K562 (cell line): ENCODE measurements at regions not wholly inside any gene's neighbourhood (a gene's known extent, or its start where the extent isn't known, plus 50 kb on each side); places are given as distances from the start of the nearest gene placed in this dataset.

ENCODE experiments used
- ATAC-seq: fragments of 200-7000 bp; cut with Tn5 transposase; 3 replicates; pipeline ENCODE4 v1.9.1; 2020; ENCODE audit warnings: moderate library complexity
- BruUV-seq: library from RNA; stranded (reverse); fragments of 400-500 nt; replicated peaks from 2 replicates; lab custom pipeline; 2021; lab: Mats Ljungman, UMichigan
- CTCF ChIA-PET: fragments of 300-600 bp; formaldehyde crosslinking; extraction: SDS; loops from one replicate; lab custom pipeline; 2021; ENCODE audit warnings: low intra/inter-chr PET ratio; lab: Yijun Ruan, JAX
- POLR2A ChIA-PET: fragments of 300-600, 350-650 bp; sonication (Branson Sonifier 250); formaldehyde crosslinking; extraction: SDS; loops from one replicate; lab custom pipeline; 2021; ENCODE audit warnings: antibody characterized with exemption, inconsistent platforms; lab: Yijun Ruan, JAX
- DNase-seq, 4 experiments: peaks; one replicate each; pipeline versions ENCODE4 v3.0.0 to v3.0.0-alpha.2; 2011 to 2018; ENCODE audit warnings: low spot score in 3 of 4, mixed read lengths in 3 of 4; ENCODE audit errors: extremely low read depth in 1 of 4
- FAIRE-seq: peaks from 2 replicates; lab custom pipeline; 2011; peaks lifted over from hg19 to GRCh38; lab: Jason Lieb, UNC
- H2AFZ ChIP-seq: 2 replicates; pipeline ENCODE4 v1.6.0; 2011; ENCODE audit warnings: low read depth, low read length, control low read depth, inconsistent platforms
- H3K27ac ChIP-seq: fragments of 200-600 bp; 3 replicates; pipeline ENCODE4 v1.8.0; 2011; ENCODE audit warnings: low read depth, mild to moderate bottlenecking, control low read depth, inconsistent platforms, low read length, moderate library complexity, mixed read lengths; ENCODE audit errors: extremely low read depth
- H3K27me3 ChIP-seq, 2 experiments: fragments of 300-600 bp in 1 of 2; 2 replicates in 1 of 2; 3 replicates in 1 of 2; pipeline versions ENCODE4 v1.6.0 to v1.8.0; 2011; ENCODE audit warnings: inconsistent platforms in 2 of 2, low read length in 2 of 2, mild to moderate bottlenecking in 1 of 2, mixed read lengths in 1 of 2, moderate library complexity in 1 of 2; ENCODE audit not compliant: control insufficient read depth in 2 of 2, insufficient read depth in 2 of 2
- H3K36me3 ChIP-seq: fragments of 300-600 bp; 3 replicates; pipeline ENCODE4 v1.8.0; 2011; ENCODE audit warnings: mild to moderate bottlenecking, low read length, inconsistent platforms; ENCODE audit not compliant: control insufficient read depth, insufficient read depth
- H3K4me1 ChIP-seq, 2 experiments: fragments of 200-600 bp in 1 of 2; replicated peaks in 1 of 2; 2 replicates in 1 of 2; 3 replicates in 1 of 2; pipeline versions ENCODE4 v1.5.1 to v1.8.0; 2011; ENCODE audit warnings: inconsistent platforms in 2 of 2, low read length in 2 of 2, mild to moderate bottlenecking in 1 of 2, mixed read lengths in 1 of 2, moderate library complexity in 1 of 2; ENCODE audit not compliant: control insufficient read depth in 2 of 2, insufficient read depth in 2 of 2
- H3K4me2 ChIP-seq: 2 replicates; pipeline ENCODE4 v1.6.1; 2011; ENCODE audit warnings: low read length, control low read depth, inconsistent platforms, mixed read lengths; ENCODE audit not compliant: insufficient read depth
- H3K4me3 ChIP-seq: fragments of 200-600 bp; sonication (generic), shearing (Covaris generic); 2 replicates; pipeline ENCODE4 v1.5.1; 2016; ENCODE audit warnings: control low read depth, inconsistent platforms
- H3K79me2 ChIP-seq: fragments of 200-600 bp; 3 replicates; pipeline ENCODE4 v1.8.0; 2011; ENCODE audit warnings: low read length, inconsistent platforms; ENCODE audit not compliant: control insufficient read depth, insufficient read depth
- H3K9ac ChIP-seq, 2 experiments: 2 replicates each; pipeline versions ENCODE4 v1.6.0 to v1.6.1; 2011; ENCODE audit warnings: low read depth in 2 of 2, low read length in 2 of 2, control low read depth in 1 of 2, inconsistent platforms in 1 of 2, mild to moderate bottlenecking in 1 of 2, mixed read lengths in 1 of 2; ENCODE audit not compliant: insufficient read depth in 1 of 2
- H3K9me1 ChIP-seq: one replicate; pipeline ENCODE4 v1.6.0; 2011; ENCODE audit warnings: inconsistent platforms, mild to moderate bottlenecking, low read length, moderate library complexity; ENCODE audit not compliant: control insufficient read depth, insufficient read depth
- H3K9me3 ChIP-seq: replicated peaks from 2 replicates; pipeline ENCODE4 v1.5.1; 2011; ENCODE audit warnings: low read depth, low read length, inconsistent platforms; ENCODE audit not compliant: control insufficient read depth, insufficient read depth
- H4K20me1 ChIP-seq: replicated peaks from 2 replicates; pipeline ENCODE4 v1.6.1; 2011; ENCODE audit warnings: low read length, inconsistent platforms, mixed read lengths; ENCODE audit not compliant: control insufficient read depth, insufficient read depth
- CREB3 ChIP-seq: fragments of 450-650 bp; conservative IDR thresholded peaks from 2 replicates; pipeline ENCODE4 v1.6.1; 2016; ENCODE audit warnings: missing genetic modification characterization, low read depth, mild to moderate bottlenecking, missing compliant biosample characterization, moderate library complexity
- ESRRB ChIP-seq: fragments of 250-450 bp; sonication (Bioruptor Pico); IDR thresholded peaks from 2 replicates; pipeline ENCODE4 v1.5.0; 2020; ENCODE audit warnings: mild to moderate bottlenecking, moderate library complexity, borderline replicate concordance
- FOXK1 ChIP-seq: sonication (generic); formaldehyde crosslinking; IDR thresholded peaks from 2 replicates; pipeline ENCODE4 v1.8.0; 2022; ENCODE audit warnings: missing genetic modification reagents, mild to moderate bottlenecking, borderline replicate concordance
- NR2C1 ChIP-seq, 2 experiments: fragments of 450-650 bp; IDR thresholded peaks; 2 replicates each; pipeline ENCODE4 v1.6.1; 2017; ENCODE audit warnings: mild to moderate bottlenecking in 2 of 2, antibody characterized with exemption in 1 of 2, inconsistent platforms in 1 of 2, missing compliant biosample characterization in 1 of 2, missing genetic modification characterization in 1 of 2
- PTBP1 ChIP-seq: fragments of 200-400 bp; formaldehyde crosslinking; IDR thresholded peaks from 2 replicates; pipeline ENCODE4 v1.6.1; 2017; ENCODE audit warnings: low read depth, low read length
- SRSF9 ChIP-seq: fragments of 200-400 bp; formaldehyde crosslinking; IDR thresholded peaks from 2 replicates; pipeline ENCODE4 v1.6.1; 2017; ENCODE audit warnings: low read depth, low read length, borderline replicate concordance
- ZFP91 ChIP-seq: sonication (generic); formaldehyde crosslinking; IDR thresholded peaks from 2 replicates; pipeline ENCODE4 v1.8.0; 2022; ENCODE audit warnings: mild to moderate bottlenecking, missing genetic modification reagents
- ZNF253 ChIP-seq: fragments of 250-450 bp; sonication (Bioruptor Pico); conservative IDR thresholded peaks from 2 replicates; pipeline ENCODE4 v1.6.1; 2021; ENCODE audit warnings: mild to moderate bottlenecking
- WGBS: fragments of 100-300 bp; shearing (Covaris generic); methylation state at CpG from one replicate; pipeline ENCODE4 v1.1.6; 2016; ENCODE audit warnings: low coverage, mixed read lengths; ENCODE audit not compliant: insufficient coverage; ENCODE audit errors: missing lambda C conversion rate; 5-methylcytosine and 5-hydroxymethylcytosine counted together
- in situ Hi-C: fragments of 300-500 bp; cut with MboI; formaldehyde crosslinking; loops from 4 replicates; pipeline ENCODE4 v1.15.0; 2018; ENCODE audit warnings: inconsistent platforms, mixed read lengths
- intact Hi-C: fragments of 100-400 bp; cut with micrococcal nuclease; formaldehyde crosslinking; loops from 2 replicates; pipeline ENCODE4 v1.14.2; 2022
- TF ChIP-seq, protein P1 (sequence below): fragments of 450-650 bp; formaldehyde crosslinking; IDR thresholded peaks from 2 replicates; pipeline ENCODE4 v1.4.0; 2022; ENCODE audit warnings: missing genetic modification characterization

- no TSS peak for BruUV-seq
- no peaks in the 10 kb centered on the region for H3K9me3 ChIP-seq
- FAIRE-seq = no peak
- no peaks in the 10 kb centered on the region for H3K27me3 ChIP-seq
- 0% methylated on average over 2 of the region's 2 CpGs for WGBS
- H3K9ac ChIP-seq = no peak overlapping the region
- no peak overlapping the region for H3K4me2 ChIP-seq
- H3K36me3 ChIP-seq = no peaks in the 10 kb centered on the region
- POLR2A ChIA-PET = interaction anchor here (0.7 kb wide), 1 partner anchor 651 kb away, joined by 4 read pairs; no protein-coding TSS in a partner anchor
- no peak overlapping the region for H3K27ac ChIP-seq
- no peak for DNase-seq
- in situ Hi-C loops = no loop called here
- no peaks in the 10 kb centered on the region for H3K4me1 ChIP-seq
- CTCF ChIA-PET = no interaction called here
- H3K79me2 ChIP-seq = no peaks in the 10 kb centered on the region
- H2AFZ ChIP-seq = no peak overlapping the region
- TF ChIP-seq FOXK1 (CRISPR knock-in tag) (no peak), CREB3 (tag) (no peak)
- H3K9me1 ChIP-seq = no peaks in the 10 kb centered on the region
- no peak overlapping the region for H3K4me3 ChIP-seq
- ATAC-seq = no peak
- intact Hi-C loops = no loop called here
- no peaks in the 10 kb centered on the region for H4K20me1 ChIP-seq
Observed at GRCh38 chr12:67909681-67910080, 79.6 kb upstream of the IFNG-AS1 start.

DNA sequence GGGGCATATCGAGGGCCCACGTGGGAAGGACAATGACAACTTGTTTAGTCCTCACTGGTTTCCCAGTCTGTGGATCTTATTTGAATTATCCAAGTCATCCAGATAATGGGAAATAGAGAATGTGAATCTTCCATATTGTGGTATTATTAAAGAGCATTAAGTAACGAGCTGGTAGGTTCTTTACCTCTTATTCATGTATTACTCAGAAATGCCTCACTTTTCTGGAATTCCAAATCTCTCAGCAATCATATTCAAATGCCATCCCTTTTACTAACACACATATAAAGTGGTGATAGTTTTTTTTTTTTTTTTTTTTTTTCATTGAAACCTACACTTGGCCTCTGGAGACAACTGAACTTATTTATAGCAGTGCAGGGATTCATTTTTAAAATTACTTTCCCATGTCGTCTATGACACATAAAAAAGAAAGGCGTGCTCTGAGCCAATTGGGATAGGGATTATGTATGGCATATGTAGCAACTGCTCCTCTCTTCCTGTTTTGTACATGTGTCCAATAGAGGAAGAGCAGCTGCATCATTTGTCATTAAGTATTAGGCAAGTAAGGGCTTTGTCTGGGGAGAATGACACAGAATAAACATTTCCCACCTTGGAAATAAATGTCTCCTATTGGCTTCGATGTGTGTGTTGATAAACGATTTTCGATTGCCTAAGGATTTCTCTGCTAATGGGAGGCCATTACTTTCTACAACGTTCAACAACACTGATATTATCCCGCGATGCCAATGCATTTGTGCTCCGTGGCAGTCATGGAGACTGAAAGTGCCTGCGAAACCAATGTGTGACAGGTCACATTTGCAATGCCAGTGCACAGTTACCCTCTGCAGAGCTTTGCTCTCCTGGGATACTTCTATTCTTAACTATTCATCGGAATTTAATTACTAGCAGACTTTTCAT lies 78.6 kb upstream of the IFNG-AS1 start:
- in situ Hi-C loops = no loop called here
- ChIA-PET POLR2A (no interaction called here), CTCF (no interaction called here)
- no peak overlapping the region for H3K4me2 ChIP-seq
- H3K9me3 ChIP-seq = no peaks in the 10 kb centered on the region
- ATAC-seq (no peak), FAIRE-seq (no peak), DNase-seq (no peak)
- H3K27ac ChIP-seq = no peak overlapping the region
- H3K27me3 ChIP-seq = no peaks in the 10 kb centered on the region
- no peaks in the 10 kb centered on the region for H3K4me1 ChIP-seq
- no peak for TF ChIP-seq PTBP1
- TF ChIP-seq ZFP91 (CRISPR knock-in tag) = no peak
- TF ChIP-seq NR2C1 (IDR thresholded peaks at IDR 0.05) = no peak
- no peak for TF ChIP-seq NR2C1 (tag; IDR thresholded peaks at IDR 0.05)
- TF ChIP-seq SRSF9 = no peak
- TF ChIP-seq ESRRB (CRISPR knock-in tag) = no peak
- TF ChIP-seq ZNF253 = no peak
- TF ChIP-seq, protein P1, sequence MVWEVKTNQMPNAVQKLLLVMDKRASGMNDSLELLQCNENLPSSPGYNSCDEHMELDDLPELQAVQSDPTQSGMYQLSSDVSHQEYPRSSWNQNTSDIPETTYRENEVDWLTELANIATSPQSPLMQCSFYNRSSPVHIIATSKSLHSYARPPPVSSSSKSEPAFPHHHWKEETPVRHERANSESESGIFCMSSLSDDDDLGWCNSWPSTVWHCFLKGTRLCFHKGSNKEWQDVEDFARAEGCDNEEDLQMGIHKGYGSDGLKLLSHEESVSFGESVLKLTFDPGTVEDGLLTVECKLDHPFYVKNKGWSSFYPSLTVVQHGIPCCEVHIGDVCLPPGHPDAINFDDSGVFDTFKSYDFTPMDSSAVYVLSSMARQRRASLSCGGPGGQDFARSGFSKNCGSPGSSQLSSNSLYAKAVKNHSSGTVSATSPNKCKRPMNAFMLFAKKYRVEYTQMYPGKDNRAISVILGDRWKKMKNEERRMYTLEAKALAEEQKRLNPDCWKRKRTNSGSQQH (CRISPR knock-in tag) = no peak
- H3K36me3 ChIP-seq = no peaks in the 10 kb centered on the region
- no TSS peak for BruUV-seq
- H4K20me1 ChIP-seq = no peaks in the 10 kb centered on the region
- no peak overlapping the region for H3K9ac ChIP-seq
- WGBS = under 1% methylated on average over 14 of the region's 14 CpGs
- no peaks in the 10 kb centered on the region for H3K9me1 ChIP-seq
- intact Hi-C loops = no loop called here
- H3K4me3 ChIP-seq = no peak overlapping the region
- no peak overlapping the region for H2AFZ ChIP-seq
- H3K79me2 ChIP-seq = no peaks in the 10 kb centered on the region
